Right renal pelvis (tissue), 4 donors: ENCODE measurements at regions not wholly inside any gene's neighbourhood (a gene's known extent, or its start where the extent isn't known, plus 50 kb on each side); places are given as distances from the start of the nearest gene placed in this dataset.
"Not testable (repeated sequence)": the region's sequence is repeated elsewhere in the genome, so short reads cannot be mapped to it uniquely, and the experiment has no call there.

Experiments used
- DNase-seq, 4 donors: peaks; one replicate each; pipeline ENCODE4 v3.0.0-alpha.2; 2013; ENCODE audit warnings: low read depth in 4 of 4, low spot score in 3 of 4, missing footprints in 1 of 4

- DNase-seq = not testable (repeated sequence)
Measured at GRCh38 chr11:28787897-28788296, 679.7 kb downstream of the METTL15 start.

GRCh38 chr11:28777126-28777525, 668.9 kb downstream of the METTL15 start:
- no peak for DNase-seq

GRCh38 chr11:28773606-28774005, 665.4 kb downstream of the METTL15 start:
- no peak for DNase-seq

- DNase-seq = no peak
Measured at GRCh38 chr11:28770806-28771205, 662.6 kb downstream of the METTL15 start.

GRCh38 chr11:28767574-28767973, 659.4 kb downstream of the METTL15 start:
- no peak for DNase-seq

- no peak for DNase-seq
Measured at GRCh38 chr11:28763876-28764275, 655.7 kb downstream of the METTL15 start.

- no peak for DNase-seq
Measured at GRCh38 chr11:28763151-28763550, 655.0 kb downstream of the METTL15 start.

- DNase-seq = no peak
Measured at GRCh38 chr11:28760676-28761390, 652.6 kb downstream of the METTL15 start.

- no peak for DNase-seq
Measured at GRCh38 chr11:28759311-28759710, 651.1 kb downstream of the METTL15 start.

GRCh38 chr11:28757725-28758515, 649.7 kb downstream of the METTL15 start:
- DNase-seq = no peak

- DNase-seq = no peak
Measured at GRCh38 chr11:28756977-28757376, 648.8 kb downstream of the METTL15 start.

- no peak for DNase-seq
Measured at GRCh38 chr11:28743061-28743550, 634.9 kb downstream of the METTL15 start.

- no peak for DNase-seq
Measured at GRCh38 chr11:28739489-28740280, 631.5 kb downstream of the METTL15 start.

GRCh38 chr11:28738549-28738948, 630.4 kb downstream of the METTL15 start:
- no peak for DNase-seq

- no peak for DNase-seq
Measured at GRCh38 chr11:28736256-28736655, 628.1 kb downstream of the METTL15 start.

- DNase-seq = no peak
Measured at GRCh38 chr11:28735511-28735910, 627.3 kb downstream of the METTL15 start.

- DNase-seq = no peak
Measured at GRCh38 chr11:28730889-28731288, 622.7 kb downstream of the METTL15 start.

GRCh38 chr11:28730336-28730735, 622.1 kb downstream of the METTL15 start:
- no peak for DNase-seq

- DNase-seq = no peak
Measured at GRCh38 chr11:28729339-28729738, 621.2 kb downstream of the METTL15 start.

- DNase-seq = no peak
Measured at GRCh38 chr11:28728666-28729065, 620.5 kb downstream of the METTL15 start.

GRCh38 chr11:28727254-28727653, 619.1 kb downstream of the METTL15 start:
- no peak for DNase-seq
